HG02885 (cell line): ENCODE measurements at regions not wholly inside any gene's neighbourhood (a gene's known extent, or its start where the extent isn't known, plus 50 kb on each side); places are given as distances from the start of the nearest gene placed in this dataset.
A peak's percentile ranks its signal among the peaks of the same experiment; 100 is the strongest.
"Not testable (repeated sequence)": the region's sequence is repeated elsewhere in the genome, so short reads cannot be mapped to it uniquely, and the experiment has no call there.

Source experiments
- ATAC-seq: cut with Tn5 transposase; IDR thresholded peaks from one replicate; pipeline ENCODE4 v1.9.1; 2021; ENCODE audit warnings: mild to moderate bottlenecking; ENCODE audit not compliant: unreplicated experiment, poor library complexity

GRCh38 chr10:80741278-80741677, 203.6 kb downstream of the SH2D4B start:
- ATAC-seq: no peak

GRCh38 chr10:80750268-80750667, 212.6 kb downstream of the SH2D4B start:
- no peak for ATAC-seq

- no peak for ATAC-seq
Observed at GRCh38 chr10:80751940-80752339, 214.2 kb downstream of the SH2D4B start.

GRCh38 chr10:80753612-80754011, 215.9 kb downstream of the SH2D4B start:
- ATAC-seq: no peak

- ATAC-seq: no peak
Observed at GRCh38 chr10:80755893-80756292, 218.2 kb downstream of the SH2D4B start.

- no peak for ATAC-seq
Observed at GRCh38 chr10:80759693-80760092, 222.0 kb downstream of the SH2D4B start.

GRCh38 chr10:80760914-80761371, 223.2 kb downstream of the SH2D4B start:
- ATAC-seq: peak; percentile 62

GRCh38 chr10:80767963-80768362, 230.3 kb downstream of the SH2D4B start:
- ATAC-seq: no peak

GRCh38 chr10:80769700-80770160, 232.0 kb downstream of the SH2D4B start:
- ATAC-seq: no peak

GRCh38 chr10:80770239-80770638, 232.5 kb downstream of the SH2D4B start:
- ATAC-seq: no peak

GRCh38 chr10:80771285-80771684, 233.6 kb downstream of the SH2D4B start:
- ATAC-seq: no peak

GRCh38 chr10:80771902-80772555, 234.3 kb downstream of the SH2D4B start:
- ATAC-seq: no peak

- no peak for ATAC-seq
Observed at GRCh38 chr10:80772596-80772995, 234.9 kb downstream of the SH2D4B start.

- no peak for ATAC-seq
Observed at GRCh38 chr10:80784695-80785094, 247.0 kb downstream of the SH2D4B start.

GRCh38 chr10:80786322-80786721, 248.6 kb downstream of the SH2D4B start:
- no peak for ATAC-seq

- ATAC-seq: no peak
Observed at GRCh38 chr10:80787952-80788351, 250.2 kb downstream of the SH2D4B start.

- ATAC-seq: no peak
Observed at GRCh38 chr10:80794994-80795393, 257.3 kb downstream of the SH2D4B start.

- no peak for ATAC-seq
Observed at GRCh38 chr10:80805343-80806020, 267.8 kb downstream of the SH2D4B start.

GRCh38 chr10:80814147-80814652, 276.5 kb downstream of the SH2D4B start:
- ATAC-seq: no peak

GRCh38 chr10:80829151-80829550, 291.4 kb downstream of the SH2D4B start:
- ATAC-seq: no peak

- ATAC-seq: no peak
Observed at GRCh38 chr10:80829562-80829961, 291.9 kb downstream of the SH2D4B start.

- ATAC-seq: not testable (repeated sequence)
Observed at GRCh38 chr10:80832693-80833092, 295.0 kb downstream of the SH2D4B start.
